Calu3 (cell line): ENCODE measurements at regions not wholly inside any gene's neighbourhood (a gene's known extent, or its start where the extent isn't known, plus 50 kb on each side); places are given as distances from the start of the nearest gene placed in this dataset.

Source experiments
- BruUV-seq: library from RNA; stranded (reverse); fragments of 400-500 nt; replicated peaks from 2 replicates; lab custom pipeline; 2021; lab: Mats Ljungman, UMichigan
- CTCF ChIA-PET: fragments of 300-600 bp; sonication (Branson Sonifier 250); formaldehyde crosslinking; loops from one replicate; lab custom pipeline; 2022; ENCODE audit warnings: antibody characterized with exemption; lab: Charles Lee
- DNase-seq: peaks from one replicate; pipeline ENCODE4 v3.0.0; 2022
- H3K27ac Mint-ChIP-seq: one replicate; pipeline ENCODE4 v1.8.0; 2022; ENCODE audit warnings: mixed read lengths; ENCODE audit not compliant: unreplicated experiment
- H3K27me3 Mint-ChIP-seq: one replicate; pipeline ENCODE4 v1.8.0; 2022; ENCODE audit warnings: mixed read lengths; ENCODE audit not compliant: unreplicated experiment
- H3K36me3 Mint-ChIP-seq: one replicate; pipeline ENCODE4 v1.8.0; 2022; ENCODE audit warnings: mild to moderate bottlenecking, moderate library complexity, mixed read lengths; ENCODE audit not compliant: insufficient read depth, unreplicated experiment
- H3K4me1 Mint-ChIP-seq: one replicate; pipeline ENCODE4 v1.8.0; 2022; ENCODE audit warnings: mild to moderate bottlenecking, low read depth, mixed read lengths; ENCODE audit not compliant: unreplicated experiment
- H3K4me3 Mint-ChIP-seq: one replicate; pipeline ENCODE4 v1.8.0; 2022; ENCODE audit warnings: mild to moderate bottlenecking, low read depth, moderate library complexity, mixed read lengths; ENCODE audit not compliant: unreplicated experiment
- H3K9me3 Mint-ChIP-seq: one replicate; pipeline ENCODE4 v1.8.0; 2022; ENCODE audit warnings: low read depth, mixed read lengths; ENCODE audit not compliant: unreplicated experiment
- CTCF ChIP-seq: fragments of 200-600 bp; IDR thresholded peaks from one replicate; pipeline ENCODE4 v1.8.0; 2022; ENCODE audit warnings: antibody characterized with exemption; ENCODE audit not compliant: unreplicated experiment
- intact Hi-C: fragments of 100-400 bp; cut with micrococcal nuclease; formaldehyde crosslinking; loops from one replicate; pipeline ENCODE4 v1.10.0; 2022; ENCODE audit not compliant: unreplicated experiment

DNA sequence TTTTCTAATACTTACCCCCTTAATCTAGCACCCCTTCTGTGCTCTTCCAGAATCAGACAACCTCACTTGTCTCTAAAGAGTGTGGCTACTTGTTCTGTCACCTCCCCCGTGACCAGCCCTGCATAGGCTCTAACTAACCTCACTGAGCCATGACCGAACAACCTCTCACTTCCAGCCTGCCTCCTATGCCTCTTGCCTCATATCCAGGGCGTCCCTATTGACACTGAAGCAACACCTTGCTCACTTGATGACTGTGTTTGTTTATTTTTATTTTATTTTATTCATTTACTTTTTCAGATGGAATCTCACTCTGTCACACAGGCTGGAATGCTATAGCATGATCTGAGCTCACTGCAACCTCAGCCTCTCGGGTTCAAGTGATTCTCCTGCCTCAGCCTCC, 235.1 kb upstream of the B3GALT2 start:
- no peaks in the 10 kb centered on the region for H3K9me3 Mint-ChIP-seq
- H3K36me3 Mint-ChIP-seq = no peaks in the 10 kb centered on the region
- H3K27me3 Mint-ChIP-seq = no peaks in the 10 kb centered on the region
- DNase-seq = no peak
- no TSS peak for BruUV-seq
- peaks cover 31% of the 10 kb centered on the region for H3K4me1 Mint-ChIP-seq
- intact Hi-C loops = no loop called here
- CTCF ChIA-PET = no interaction called here
- H3K4me3 Mint-ChIP-seq = no peak overlapping the region
- TF ChIP-seq CTCF = no peak
- H3K27ac Mint-ChIP-seq = no peak overlapping the region

DNA sequence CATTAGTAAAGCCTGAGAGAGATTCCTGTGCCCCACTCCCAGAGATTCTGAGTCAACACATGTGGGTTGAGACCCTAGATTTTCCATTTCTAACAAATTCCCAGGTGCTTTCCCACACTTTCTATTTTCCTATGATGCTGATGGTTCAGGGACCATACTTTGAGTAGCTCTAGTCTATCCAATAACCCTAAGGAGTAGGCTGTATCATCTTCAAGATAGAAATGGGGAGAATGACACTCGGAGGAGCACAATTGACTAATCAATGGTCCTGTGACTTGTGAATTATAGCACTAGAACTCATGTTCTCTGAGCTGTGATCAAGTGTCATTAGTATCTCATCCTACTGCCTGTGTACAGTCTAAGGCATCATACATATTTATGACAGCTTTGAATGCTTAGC, 232.9 kb upstream of the B3GALT2 start:
- Mint-ChIP-seq H3K4me1 (peaks cover 34% of the 10 kb centered on the region), H3K36me3 (no peaks in the 10 kb centered on the region), H3K27ac (no peak overlapping the region), H3K4me3 (no peak overlapping the region), H3K27me3 (no peaks in the 10 kb centered on the region), H3K9me3 (no peaks in the 10 kb centered on the region)
- intact Hi-C loops = no loop called here
- no peak for DNase-seq
- BruUV-seq = no TSS peak
- CTCF ChIA-PET = interaction anchor here (0.5 kb wide), 1 partner anchor 125 kb away, joined by 6 read pairs; no protein-coding TSS in a partner anchor
- TF ChIP-seq CTCF = no peak

GRCh38 chr1:193418745-193419058, 232.3 kb upstream of the B3GALT2 start:
- no peak for TF ChIP-seq CTCF
- DNase-seq = no peak
- Mint-ChIP-seq H3K36me3 (no peaks in the 10 kb centered on the region), H3K27ac (peak overlapping the region; percentile 44), H3K4me1 (peaks cover 34% of the 10 kb centered on the region), H3K4me3 (peak overlapping the region; percentile 54), H3K27me3 (no peaks in the 10 kb centered on the region), H3K9me3 (no peaks in the 10 kb centered on the region)
- CTCF ChIA-PET = interaction anchor here (0.5 kb wide), 1 partner anchor 124 kb away, joined by 6 read pairs; no protein-coding TSS in a partner anchor
- no TSS peak for BruUV-seq
- intact Hi-C loops = no loop called here

DNA sequence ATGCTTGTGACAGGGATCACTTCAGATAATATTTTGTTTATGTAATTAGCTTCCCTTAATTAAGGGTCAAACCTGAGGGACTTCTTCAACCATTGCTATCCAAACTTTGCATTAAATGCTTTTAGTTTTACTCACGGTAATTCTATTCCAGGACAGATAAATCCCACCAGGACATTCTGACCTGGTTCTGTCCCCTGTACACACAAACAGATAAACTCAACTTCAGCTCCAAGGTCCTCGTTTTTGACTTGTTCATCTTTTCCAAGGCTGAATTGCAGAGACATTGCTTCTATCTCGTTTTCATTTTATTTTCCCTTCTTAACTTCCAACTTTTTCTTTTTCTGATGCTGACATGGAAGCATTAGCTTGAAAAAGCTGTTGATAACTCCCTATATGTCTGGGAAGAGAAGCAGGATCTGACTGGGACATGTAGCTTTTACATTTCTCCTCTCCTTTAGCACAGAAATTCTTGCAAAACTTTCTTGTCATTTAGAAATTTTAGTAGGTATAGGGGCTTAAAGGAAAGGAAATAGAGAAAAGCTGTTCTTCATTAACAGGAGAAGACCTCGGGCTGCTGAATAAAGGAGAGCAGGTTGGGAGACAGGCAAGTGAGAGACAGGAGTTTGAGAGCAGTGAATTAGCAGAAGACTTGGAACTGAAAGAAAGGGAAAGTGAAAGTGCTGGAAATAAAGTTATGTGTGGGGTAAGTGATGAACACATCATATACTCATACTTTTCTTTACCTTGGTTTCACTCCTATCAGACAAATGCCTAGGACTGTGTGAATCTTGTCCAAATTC, 231.7 kb upstream of the B3GALT2 start:
- CTCF ChIA-PET = interaction anchor here (0.7 kb wide), 2 partner anchors 636 to 876 kb away, joined by 3 read pairs; no protein-coding TSS in a partner anchor
- Mint-ChIP-seq H3K4me1 (peaks cover 34% of the 10 kb centered on the region), H3K27me3 (no peaks in the 10 kb centered on the region), H3K4me3 (peak overlapping the region; percentile 54), H3K27ac (peak overlapping the region; percentile 44), H3K36me3 (no peaks in the 10 kb centered on the region), H3K9me3 (peaks cover 3% of the 10 kb centered on the region)
- no peak for DNase-seq
- BruUV-seq = no TSS peak
- TF ChIP-seq CTCF = no peak
- intact Hi-C loops = no loop called here
